A549 (cell line): ENCODE measurements at regions not wholly inside any gene's neighbourhood (a gene's known extent, or its start where the extent isn't known, plus 50 kb on each side); places are given as distances from the start of the nearest gene placed in this dataset.

Experiments used
- ATAC-seq, 2 experiments: fragments of 200-7000 bp in 1 of 2; fragments of >200 bp in 1 of 2; cut with Nextera tagmentation in 1 of 2; cut with Tn5 transposase in 1 of 2; 3 replicates each; pipeline versions ENCODE4 v1.8.0 to v1.9.1; 2018 to 2020; ENCODE audit warnings: mild to moderate bottlenecking in 1 of 2, moderate library complexity in 1 of 2
- CTCF ChIA-PET: fragments of 300-600 bp; sonication (Branson Sonifier 250); formaldehyde crosslinking; extraction: SDS; loops from one replicate; lab custom pipeline; 2021; ENCODE audit warnings: antibody characterized with exemption, inconsistent platforms; lab: Yijun Ruan, JAX
- POLR2A ChIA-PET: fragments of 350-600 bp; formaldehyde crosslinking; extraction: SDS; loops from one replicate; lab custom pipeline; 2021; ENCODE audit warnings: antibody characterized with exemption, inconsistent platforms; lab: Yijun Ruan, JAX
- DNase-seq, 2 experiments: peaks; one replicate each; pipeline versions ENCODE4 v3.0.0 to v3.0.0-alpha.2; 2011 to 2016; ENCODE audit warnings: low read depth in 1 of 2, low spot score in 1 of 2
- FAIRE-seq: peaks from 2 replicates; lab custom pipeline; 2011; peaks lifted over from hg19 to GRCh38; lab: Jason Lieb, UNC
- H3K27ac ChIP-seq, 2 experiments: fragments of >200 bp; sonication (Bioruptor Twin); formaldehyde crosslinking; 3 replicates each; pipeline ENCODE4 v1.5.1; 2016 to 2017
- H3K4me1 ChIP-seq: fragments of >200 bp; sonication (Bioruptor Twin); formaldehyde crosslinking; 3 replicates; pipeline ENCODE4 v1.6.1; 2016
- H3K4me2 ChIP-seq: fragments of >200 bp; sonication (Bioruptor Twin); formaldehyde crosslinking; 3 replicates; pipeline ENCODE4 v1.6.1; 2016
- H3K4me3 ChIP-seq: fragments of >200 bp; sonication (Bioruptor Twin); formaldehyde crosslinking; 3 replicates; pipeline ENCODE4 v1.5.1; 2016
- H3K9me3 ChIP-seq: fragments of >200 bp; sonication (Bioruptor Twin); formaldehyde crosslinking; 3 replicates; pipeline ENCODE4 v1.6.1; 2016
- ATOH8 ChIP-seq: fragments of 250-450 bp; sonication (Bioruptor Pico); IDR thresholded peaks from 2 replicates; pipeline ENCODE4 v1.5.0; 2020; ENCODE audit warnings: low read depth, mild to moderate bottlenecking, moderate library complexity
- CHD4 ChIP-seq: fragments of 200-600 bp; sonication (generic); IDR thresholded peaks from 2 replicates; pipeline ENCODE4 v1.6.1; 2016; ENCODE audit warnings: antibody characterized with exemption, mild to moderate bottlenecking, borderline replicate concordance
- FOSL2 ChIP-seq, 2 experiments: fragments of 450-650 bp in 1 of 2; fragments of >200 bp in 1 of 2; sonication (Bioruptor Twin) in 1 of 2; formaldehyde crosslinking; IDR thresholded peaks; 2 replicates each; pipeline versions ENCODE4 v1.5.0 to v1.6.1; 2016 to 2020; ENCODE audit warnings: mild to moderate bottlenecking in 1 of 2, moderate library complexity in 1 of 2
- HDAC2 ChIP-seq: fragments of 200-600 bp; sonication (generic); IDR thresholded peaks from 2 replicates; pipeline ENCODE4 v1.6.1; 2016
- JUN ChIP-seq, 2 experiments: fragments of >200 bp; sonication (Bioruptor Twin); formaldehyde crosslinking; IDR thresholded peaks; 2 replicates in 1 of 2; 3 replicates in 1 of 2; pipeline ENCODE4 v1.6.1; 2016 to 2017
- MAFK ChIP-seq: fragments of 450-650 bp; IDR thresholded peaks from 2 replicates; pipeline ENCODE4 v1.6.1; 2014; ENCODE audit not compliant: partially characterized antibody
- NR3C1 ChIP-seq: fragments of >200 bp; sonication (Bioruptor Twin); formaldehyde crosslinking; IDR thresholded peaks from 3 replicates; pipeline ENCODE4 v1.6.1; 2017
- PHF8 ChIP-seq: fragments of 200-600 bp; sonication (generic); IDR thresholded peaks from 2 replicates; pipeline ENCODE4 v1.6.1; 2016; ENCODE audit warnings: low read depth, mild to moderate bottlenecking, antibody characterized with exemption, moderate library complexity, borderline replicate concordance
- POLR2A ChIP-seq: IDR thresholded peaks from 2 replicates; pipeline ENCODE4 v1.6.1; 2012; ENCODE audit warnings: mild to moderate bottlenecking, low read length
- RAD21 ChIP-seq, 2 experiments: fragments of >200 bp in 1 of 2; sonication (Bioruptor Twin) in 1 of 2; formaldehyde crosslinking in 1 of 2; IDR thresholded peaks in 1 of 2; conservative IDR thresholded peaks in 1 of 2; 2 replicates in 1 of 2; 3 replicates in 1 of 2; pipeline ENCODE4 v1.6.1; 2012 to 2018; ENCODE audit warnings: inconsistent platforms in 1 of 2
- REST ChIP-seq: fragments of 200-600 bp; sonication (generic); IDR thresholded peaks from 2 replicates; pipeline ENCODE4 v1.6.1; 2016; ENCODE audit warnings: antibody characterized with exemption, mild to moderate bottlenecking, moderate library complexity
- TP53 ChIP-seq: fragments of 250-450 bp; sonication (Bioruptor Pico); IDR thresholded peaks from 2 replicates; pipeline ENCODE4 v1.5.0; 2021; ENCODE audit warnings: mild to moderate bottlenecking, moderate library complexity
- WGBS: methylation state at CpG from one replicate; pipeline ENCODE4 v1.1.6; 2017; ENCODE audit errors: missing lambda C conversion rate; 5-methylcytosine and 5-hydroxymethylcytosine counted together
- TF ChIP-seq, protein P1 (sequence below): fragments of 150-350 bp; IDR thresholded peaks from 2 replicates; pipeline ENCODE4 v1.6.1; 2014; ENCODE audit warnings: low read depth, mild to moderate bottlenecking, low read length
- TF ChIP-seq, protein P2 (sequence below): IDR thresholded peaks from 2 replicates; pipeline ENCODE4 v1.6.1; 2012

DNA sequence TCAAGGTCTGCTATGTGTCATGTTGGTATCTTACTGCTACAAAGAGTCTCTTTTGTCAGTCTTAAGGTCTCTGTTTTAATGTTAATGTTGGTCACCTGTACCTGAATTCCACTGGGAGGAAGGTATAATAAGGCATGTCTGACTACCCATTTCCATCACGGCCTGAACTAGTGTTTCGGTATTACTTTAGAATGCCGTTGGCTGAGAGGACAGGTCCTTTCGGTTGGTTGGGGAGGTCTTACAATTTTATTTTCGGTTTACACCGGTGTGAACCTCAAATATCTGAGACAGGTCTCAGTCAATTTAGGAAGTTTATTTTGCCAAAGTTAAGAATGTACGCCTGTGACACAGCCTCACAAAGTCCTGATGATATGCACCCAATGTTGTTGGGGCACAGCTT is 154.9 kb upstream of the ABCA1 start:
- no peak for DNase-seq
- Histone ChIP-seq H3K4me3 (no peak overlapping the region), H3K27ac (no peak overlapping the region), H3K4me1 (peaks cover 6% of the 10 kb centered on the region; the same call in 1 of the 3 replicates), H3K9me3 (no peaks in the 10 kb centered on the region), H3K4me2 (0 out of 3 replicates have a peak overlapping the region, but pooled peaks have one; percentile 6)
- TF ChIP-seq FOSL2 (IDR thresholded peaks at IDR 0.05) = no peak
- TF ChIP-seq FOSL2 (CRISPR knock-in tag; IDR thresholded peaks at IDR 0.05) = no peak
- TF ChIP-seq, protein P1, sequence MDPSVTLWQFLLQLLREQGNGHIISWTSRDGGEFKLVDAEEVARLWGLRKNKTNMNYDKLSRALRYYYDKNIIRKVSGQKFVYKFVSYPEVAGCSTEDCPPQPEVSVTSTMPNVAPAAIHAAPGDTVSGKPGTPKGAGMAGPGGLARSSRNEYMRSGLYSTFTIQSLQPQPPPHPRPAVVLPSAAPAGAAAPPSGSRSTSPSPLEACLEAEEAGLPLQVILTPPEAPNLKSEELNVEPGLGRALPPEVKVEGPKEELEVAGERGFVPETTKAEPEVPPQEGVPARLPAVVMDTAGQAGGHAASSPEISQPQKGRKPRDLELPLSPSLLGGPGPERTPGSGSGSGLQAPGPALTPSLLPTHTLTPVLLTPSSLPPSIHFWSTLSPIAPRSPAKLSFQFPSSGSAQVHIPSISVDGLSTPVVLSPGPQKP = no peak
- TF ChIP-seq PHF8 = no peak
- TF ChIP-seq ATOH8 = no peak
- TF ChIP-seq MAFK = no peak
- TF ChIP-seq HDAC2 = no peak
- TF ChIP-seq JUN (IDR thresholded peaks at IDR 0.05) = no peak
- POLR2A ChIA-PET = no interaction called here
- WGBS = 74% methylated on average over 7 of the region's 7 CpGs
- ATAC-seq = no peak
- CTCF ChIA-PET = interaction anchor here (0.9 to 1.6 kb wide), 2 partner anchors 157 to 332 kb away, joined by 3 to 5 read pairs; no protein-coding TSS in a partner anchor
- FAIRE-seq = no peak

DNA sequence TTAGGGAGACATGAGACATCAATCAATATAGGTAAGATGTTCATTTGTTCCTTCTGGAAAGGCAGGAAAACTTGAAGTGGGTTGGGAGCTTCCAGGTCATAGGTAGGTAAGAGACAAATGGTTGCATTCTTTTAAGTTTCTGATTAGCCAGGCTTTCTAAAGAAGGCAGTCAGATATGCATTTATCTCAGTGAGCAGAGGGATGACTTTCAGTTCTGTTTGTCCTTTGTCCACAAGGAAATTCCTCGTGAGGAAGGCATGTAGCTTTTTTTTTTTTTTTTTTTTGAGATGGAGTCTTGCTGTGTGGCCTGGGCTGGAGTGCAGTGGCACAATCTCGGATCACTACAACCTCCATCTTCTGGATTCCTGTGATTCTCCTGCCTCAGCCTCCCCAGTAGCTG is 155.3 kb upstream of the ABCA1 start:
- DNase-seq (no peak), ATAC-seq (no peak), FAIRE-seq (no peak)
- Histone ChIP-seq H3K4me1 (peaks cover 6% of the 10 kb centered on the region; the same call in 1 of the 3 replicates), H3K4me3 (no peak overlapping the region), H3K27ac (no peak overlapping the region), H3K4me2 (0 out of 3 replicates have a peak overlapping the region, but pooled peaks have one; percentile 6), H3K9me3 (no peaks in the 10 kb centered on the region)
- CTCF ChIA-PET = interaction anchor here (0.9 to 1.6 kb wide), 2 partner anchors 157 to 332 kb away, joined by 3 to 5 read pairs; no protein-coding TSS in a partner anchor
- POLR2A ChIA-PET = no interaction called here
- TF ChIP-seq FOSL2 (IDR thresholded peaks at IDR 0.05) (no peak), FOSL2 (CRISPR knock-in tag; IDR thresholded peaks at IDR 0.05) (no peak), CHD4 (no peak), NR3C1 (no peak), TP53 (CRISPR knock-in tag) (no peak), RAD21 (conservative IDR thresholded peaks at IDR 0.05 in 1 of 2, IDR thresholded peaks at IDR 0.05 in 1 of 2) (no peak), POLR2A (no peak), PHF8 (no peak), REST (no peak)
- TF ChIP-seq, protein P2, sequence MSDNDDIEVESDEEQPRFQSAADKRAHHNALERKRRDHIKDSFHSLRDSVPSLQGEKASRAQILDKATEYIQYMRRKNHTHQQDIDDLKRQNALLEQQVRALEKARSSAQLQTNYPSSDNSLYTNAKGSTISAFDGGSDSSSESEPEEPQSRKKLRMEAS = no peak
- 41% methylated on average over 2 of the region's 2 CpGs for WGBS
